22Rv1 (cell line): ENCODE measurements at regions not wholly inside any gene's neighbourhood (a gene's known extent, or its start where the extent isn't known, plus 50 kb on each side); places are given as distances from the start of the nearest gene placed in this dataset.

ENCODE experiments used
- ZFX ChIP-seq: fragments of 450-650 bp; IDR thresholded peaks from 2 replicates; pipeline ENCODE4 v1.6.1; 2017; ENCODE audit warnings: antibody characterized with exemption, borderline replicate concordance
- TF ChIP-seq, protein P1 (sequence below): fragments of 450-650 bp; IDR thresholded peaks from 2 replicates; pipeline ENCODE4 v1.5.1; 2017; ENCODE audit warnings: mild to moderate bottlenecking

DNA sequence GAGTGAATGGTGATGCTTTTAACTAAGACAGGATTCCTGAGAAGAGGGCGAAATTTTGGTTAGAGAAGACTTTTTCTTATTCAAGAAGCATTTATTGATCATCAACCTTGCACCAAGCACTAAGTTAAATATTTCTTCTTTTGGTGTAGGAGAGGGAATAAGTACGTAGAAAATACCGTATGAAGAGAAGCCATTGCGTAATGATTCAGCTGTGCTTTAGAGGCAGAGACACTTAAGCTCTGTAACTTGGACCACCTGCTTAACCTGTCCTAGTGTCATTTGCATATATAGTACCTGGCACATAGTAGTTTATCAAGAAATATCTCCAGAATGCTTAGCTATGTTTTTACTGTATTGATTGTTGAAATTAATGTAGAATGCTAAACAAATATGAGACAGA lies 430.9 kb upstream of the ZNF608 start:
- TF ChIP-seq, protein P1, sequence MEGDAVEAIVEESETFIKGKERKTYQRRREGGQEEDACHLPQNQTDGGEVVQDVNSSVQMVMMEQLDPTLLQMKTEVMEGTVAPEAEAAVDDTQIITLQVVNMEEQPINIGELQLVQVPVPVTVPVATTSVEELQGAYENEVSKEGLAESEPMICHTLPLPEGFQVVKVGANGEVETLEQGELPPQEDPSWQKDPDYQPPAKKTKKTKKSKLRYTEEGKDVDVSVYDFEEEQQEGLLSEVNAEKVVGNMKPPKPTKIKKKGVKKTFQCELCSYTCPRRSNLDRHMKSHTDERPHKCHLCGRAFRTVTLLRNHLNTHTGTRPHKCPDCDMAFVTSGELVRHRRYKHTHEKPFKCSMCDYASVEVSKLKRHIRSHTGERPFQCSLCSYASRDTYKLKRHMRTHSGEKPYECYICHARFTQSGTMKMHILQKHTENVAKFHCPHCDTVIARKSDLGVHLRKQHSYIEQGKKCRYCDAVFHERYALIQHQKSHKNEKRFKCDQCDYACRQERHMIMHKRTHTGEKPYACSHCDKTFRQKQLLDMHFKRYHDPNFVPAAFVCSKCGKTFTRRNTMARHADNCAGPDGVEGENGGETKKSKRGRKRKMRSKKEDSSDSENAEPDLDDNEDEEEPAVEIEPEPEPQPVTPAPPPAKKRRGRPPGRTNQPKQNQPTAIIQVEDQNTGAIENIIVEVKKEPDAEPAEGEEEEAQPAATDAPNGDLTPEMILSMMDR = no peak
- TF ChIP-seq ZFX = no peak
